IPS-NIHi7 (cell line): ENCODE measurements at regions not wholly inside any gene's neighbourhood (a gene's known extent, or its start where the extent isn't known, plus 50 kb on each side); places are given as distances from the start of the nearest gene placed in this dataset.
"Not testable (repeated sequence)": the region's sequence is repeated elsewhere in the genome, so short reads cannot be mapped to it uniquely, and the experiment has no call there.

Experiments
- DNase-seq: peaks from one replicate; pipeline ENCODE4 v3.0.0; 2012; ENCODE audit warnings: mixed read lengths; ENCODE audit errors: extremely low spot score

- DNase-seq, result no peak
Observed at GRCh38 chr13:55007681-55008080, 1979.1 kb downstream of the OLFM4 start.

- DNase-seq, result peak; percentile 17
Observed at GRCh38 chr13:55013051-55013450, 1984.4 kb downstream of the OLFM4 start.

GRCh38 chr13:55029280-55029679 lies 2000.7 kb downstream of the OLFM4 start:
- DNase-seq, result no peak

- no peak for DNase-seq
Observed at GRCh38 chr13:55038230-55038629, 2009.6 kb downstream of the OLFM4 start.

- DNase-seq, result not testable (repeated sequence)
Observed at GRCh38 chr13:55053891-55054550, 2025.4 kb downstream of the OLFM4 start.

- not testable (repeated sequence) for DNase-seq
Observed at GRCh38 chr13:55055666-55056065, 2027.1 kb downstream of the OLFM4 start.

- peak; percentile 6 for DNase-seq
Observed at GRCh38 chr13:55062662-55063061, 2034.0 kb downstream of the OLFM4 start.

- no peak for DNase-seq
Observed at GRCh38 chr13:55067946-55068345, 2039.3 kb downstream of the OLFM4 start.

GRCh38 chr13:55069746-55070145 lies 2041.1 kb downstream of the OLFM4 start:
- DNase-seq, result no peak

- no peak for DNase-seq
Observed at GRCh38 chr13:55073000-55073399, 2044.4 kb downstream of the OLFM4 start.

GRCh38 chr13:55084630-55085029 lies 2056.0 kb downstream of the OLFM4 start:
- DNase-seq, result no peak

- DNase-seq, result peak; percentile 30
Observed at GRCh38 chr13:55087085-55087484, 2053.6 kb upstream of the PRR20A start.

GRCh38 chr13:55090612-55091011 lies 2050.1 kb upstream of the PRR20A start:
- DNase-seq, result no peak

- no peak for DNase-seq
Observed at GRCh38 chr13:55091172-55091571, 2049.5 kb upstream of the PRR20A start.

- DNase-seq, result no peak
Observed at GRCh38 chr13:55106509-55106908, 2034.2 kb upstream of the PRR20A start.

GRCh38 chr13:55120631-55121030 lies 2020.1 kb upstream of the PRR20A start:
- DNase-seq, result no peak

- DNase-seq, result no peak
Observed at GRCh38 chr13:55155046-55155445, 1985.7 kb upstream of the PRR20A start.

GRCh38 chr13:55159765-55160164 lies 1981.0 kb upstream of the PRR20A start:
- DNase-seq, result no peak

- no peak for DNase-seq
Observed at GRCh38 chr13:55160867-55161266, 1979.9 kb upstream of the PRR20A start.

- not testable (repeated sequence) for DNase-seq
Observed at GRCh38 chr13:55178582-55178981, 1962.1 kb upstream of the PRR20A start.

- no peak for DNase-seq
Observed at GRCh38 chr13:55190996-55191395, 1949.7 kb upstream of the PRR20A start.

- DNase-seq, result peak; percentile 20
Observed at GRCh38 chr13:55199134-55199533, 1941.6 kb upstream of the PRR20A start.

- no peak for DNase-seq
Observed at GRCh38 chr13:55214841-55215345, 1925.8 kb upstream of the PRR20A start.

GRCh38 chr13:55219538-55219937 lies 1921.2 kb upstream of the PRR20A start:
- DNase-seq, result no peak
